Medulla oblongata (tissue), 1 donor: ENCODE measurements at regions not wholly inside any gene's neighbourhood (a gene's known extent, or its start where the extent isn't known, plus 50 kb on each side); places are given as distances from the start of the nearest gene placed in this dataset.
"Not testable (repeated sequence)": the region's sequence is repeated elsewhere in the genome, so short reads cannot be mapped to it uniquely, and the experiment has no call there.

ENCODE experiments used
- DNase-seq: peaks from one replicate; pipeline ENCODE4 v3.0.0-alpha.2; 2015; ENCODE audit errors: extremely low spot score

DNA sequence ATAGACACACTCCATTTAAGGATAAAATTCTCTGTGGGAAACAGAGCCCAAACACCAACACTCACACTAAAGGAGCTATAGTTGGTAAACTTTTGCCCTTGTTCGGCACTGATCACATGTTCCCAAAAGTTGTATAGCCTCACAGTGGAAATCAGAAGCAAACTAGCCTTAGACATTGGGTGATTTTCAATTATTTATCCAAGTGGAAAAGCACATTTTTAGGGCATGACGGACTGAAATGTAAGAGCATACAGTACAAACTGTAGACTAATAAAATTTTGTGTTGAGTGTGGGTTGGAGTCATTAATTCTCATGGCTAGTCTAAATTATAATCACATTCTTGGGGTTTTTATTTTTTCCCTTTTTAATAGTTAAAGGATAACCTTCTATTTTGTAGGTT lies 202.4 kb downstream of the MOXD1 start:
- no peak for DNase-seq

DNA sequence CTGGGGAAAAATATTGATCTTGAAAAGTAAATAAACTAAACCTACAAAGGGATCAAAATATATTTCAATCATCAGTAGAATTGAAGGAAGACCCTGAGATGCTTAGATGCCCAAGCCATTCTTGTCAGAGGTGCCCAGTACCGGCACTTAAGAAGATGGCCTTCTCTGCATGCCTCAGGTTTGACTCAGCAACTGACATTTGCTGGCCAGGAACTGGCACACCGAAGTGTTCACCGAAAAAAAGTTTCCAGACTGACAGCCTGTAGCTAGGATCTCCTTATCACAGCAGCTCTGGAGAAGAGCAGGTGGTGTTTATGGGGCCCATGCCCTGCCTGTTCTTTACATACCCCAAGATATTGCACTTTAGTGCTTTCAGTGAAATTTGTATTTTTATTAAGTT lies 203.2 kb downstream of the MOXD1 start:
- no peak for DNase-seq

DNA sequence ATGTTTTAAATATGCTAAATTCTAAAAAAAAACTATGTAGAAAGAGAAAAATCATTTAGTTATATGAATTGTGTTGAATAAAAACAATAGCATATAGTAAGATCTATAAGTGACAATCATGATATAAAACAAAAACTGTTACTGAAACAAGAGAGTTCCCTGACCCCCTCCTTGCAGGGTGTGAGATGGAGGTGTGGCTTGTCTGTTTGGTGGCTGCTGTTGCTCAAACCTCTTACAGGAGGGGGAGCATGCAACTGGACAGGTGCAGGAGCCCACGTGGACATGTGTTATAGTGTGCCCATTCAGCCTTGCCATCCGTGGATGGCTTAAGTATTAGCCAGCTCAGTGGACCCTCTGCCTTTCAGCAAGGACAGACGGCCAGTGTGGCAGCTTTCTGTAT lies 206.7 kb downstream of the MOXD1 start:
- no peak for DNase-seq

DNA sequence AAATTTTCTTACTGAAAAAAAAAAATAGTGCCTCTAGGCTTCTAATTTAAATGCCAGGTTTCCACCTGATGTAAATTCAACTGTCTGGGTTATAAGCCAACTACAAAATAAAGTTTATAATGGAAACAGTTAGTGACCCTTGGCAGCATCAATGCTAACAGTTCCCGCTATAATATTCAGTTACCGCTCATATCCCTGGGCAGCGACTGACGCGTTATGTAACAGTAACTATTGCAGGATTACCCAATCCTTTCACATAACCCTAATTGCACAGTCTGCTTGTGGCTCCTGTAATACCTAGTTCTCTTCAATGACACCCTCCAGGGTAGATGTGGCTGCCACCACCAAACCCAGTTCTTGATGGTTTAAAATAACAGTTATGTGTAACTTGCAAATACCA lies 208.6 kb downstream of the MOXD1 start:
- no peak for DNase-seq

DNA sequence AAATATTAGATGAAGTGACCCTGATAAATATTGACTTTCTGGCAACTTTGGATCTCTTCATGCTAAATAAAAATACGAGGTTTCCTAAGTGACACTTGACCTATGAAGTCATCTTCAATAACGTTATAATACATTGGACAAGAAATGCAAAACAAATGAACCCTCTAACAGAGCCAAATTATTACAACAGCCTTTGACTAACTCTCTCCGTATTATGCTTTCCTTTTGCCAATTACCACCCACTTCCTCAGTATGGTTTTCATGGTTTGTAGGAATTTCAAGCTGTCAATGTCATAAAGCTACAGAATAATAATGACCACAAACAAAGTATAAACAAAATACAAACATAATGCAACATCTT lies 210.5 kb downstream of the MOXD1 start:
- DNase-seq = no peak

DNA sequence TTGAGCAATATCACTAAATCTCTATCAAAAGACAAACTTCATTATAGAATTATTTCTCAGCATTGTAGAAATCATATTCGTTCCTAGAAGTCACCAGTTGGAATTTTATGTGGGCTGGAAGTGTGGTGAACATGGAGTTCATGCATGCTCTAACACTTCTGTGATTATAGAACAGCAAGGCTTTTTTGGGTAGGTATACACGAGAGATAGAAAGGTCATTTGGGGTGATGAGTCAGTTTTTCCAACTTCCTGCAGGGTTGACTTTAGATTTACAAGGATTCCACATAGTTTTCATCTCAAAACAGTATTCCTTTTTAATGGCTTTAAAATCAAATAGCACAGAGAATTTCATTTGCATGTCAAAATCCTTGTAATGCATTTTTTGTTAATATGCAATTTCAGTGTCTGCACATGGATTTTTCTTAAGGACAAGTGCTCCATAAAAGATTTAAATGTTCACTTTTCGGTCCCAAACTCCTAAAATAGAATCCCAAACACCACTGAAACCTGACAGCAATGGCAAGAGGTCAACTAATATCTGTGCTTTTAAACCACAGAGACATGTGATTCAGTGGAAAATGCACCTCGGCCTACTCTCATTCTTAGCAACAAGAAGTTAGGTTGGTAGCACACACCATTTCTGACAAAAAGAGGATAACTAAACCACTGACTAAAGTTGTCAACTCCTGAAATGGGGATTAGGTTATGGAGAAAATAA lies 211.0 kb downstream of the MOXD1 start:
- no peak for DNase-seq

DNA sequence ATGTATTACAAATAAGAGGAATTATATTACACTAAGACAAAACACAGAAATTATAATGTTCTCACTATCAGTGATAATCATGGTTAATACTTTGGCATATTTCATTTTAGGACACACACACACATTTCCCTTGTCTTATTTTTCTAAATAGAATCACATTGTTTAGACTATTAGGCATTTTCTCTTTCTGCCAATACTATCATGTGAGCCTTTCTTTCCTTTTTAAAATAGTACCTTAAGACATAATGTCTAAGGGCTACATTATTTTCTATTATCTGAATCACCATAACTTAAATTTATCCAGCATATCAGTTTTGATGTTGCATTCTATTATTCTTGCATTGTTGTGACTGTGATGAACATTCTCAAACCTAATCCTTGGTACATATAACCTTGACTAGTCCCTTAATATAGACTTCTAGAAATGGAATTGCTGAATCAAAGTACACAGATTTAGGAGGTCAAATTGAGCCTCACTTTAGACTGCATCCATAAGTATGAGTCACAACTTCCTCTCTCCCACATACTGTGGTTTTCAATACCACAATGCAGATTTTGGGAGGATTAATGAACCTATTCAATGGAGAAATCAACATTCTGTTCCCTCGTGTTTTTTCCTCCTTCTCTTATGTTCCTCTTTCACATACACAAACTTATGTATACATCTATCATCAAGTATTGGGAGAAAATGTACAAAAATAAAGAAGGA lies 212.6 kb downstream of the MOXD1 start:
- no peak for DNase-seq

DNA sequence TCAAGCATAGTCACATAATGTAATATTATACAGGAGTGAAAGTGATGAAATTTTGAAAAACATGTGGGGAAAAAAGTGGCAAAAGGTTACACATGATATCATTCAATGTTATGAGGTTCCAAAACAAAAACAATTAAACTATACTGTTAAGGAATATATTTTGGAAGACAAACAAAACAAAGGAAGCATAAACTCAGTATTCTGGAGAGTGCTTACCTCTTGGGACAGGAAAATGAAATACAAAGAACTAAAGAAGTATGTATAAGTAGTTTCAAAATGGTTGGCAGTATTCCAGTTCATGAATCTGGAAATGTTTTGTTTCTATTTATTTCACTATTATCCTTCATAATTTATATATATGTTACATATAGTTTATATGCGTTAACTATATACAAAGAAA lies 213.5 kb downstream of the MOXD1 start:
- DNase-seq = no peak

DNA sequence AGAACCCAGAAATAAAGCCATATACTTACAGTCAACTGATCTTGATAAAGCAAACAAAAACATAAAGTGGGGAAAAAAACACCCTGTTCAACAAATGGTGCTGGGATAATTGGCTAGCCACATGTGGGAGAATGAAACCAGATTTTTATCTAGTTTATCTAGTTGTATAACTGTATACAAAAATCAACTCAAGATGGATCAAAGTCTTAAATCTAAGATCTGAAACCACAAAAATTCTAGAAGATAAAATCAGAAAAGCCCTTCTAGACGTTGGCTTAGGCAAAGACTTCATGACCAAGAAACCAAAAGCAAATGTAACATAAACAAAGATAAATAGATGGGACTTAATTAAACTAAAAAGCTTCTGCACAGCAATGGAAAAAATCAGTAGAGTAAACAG lies 216.3 kb downstream of the MOXD1 start:
- DNase-seq = not testable (repeated sequence)

DNA sequence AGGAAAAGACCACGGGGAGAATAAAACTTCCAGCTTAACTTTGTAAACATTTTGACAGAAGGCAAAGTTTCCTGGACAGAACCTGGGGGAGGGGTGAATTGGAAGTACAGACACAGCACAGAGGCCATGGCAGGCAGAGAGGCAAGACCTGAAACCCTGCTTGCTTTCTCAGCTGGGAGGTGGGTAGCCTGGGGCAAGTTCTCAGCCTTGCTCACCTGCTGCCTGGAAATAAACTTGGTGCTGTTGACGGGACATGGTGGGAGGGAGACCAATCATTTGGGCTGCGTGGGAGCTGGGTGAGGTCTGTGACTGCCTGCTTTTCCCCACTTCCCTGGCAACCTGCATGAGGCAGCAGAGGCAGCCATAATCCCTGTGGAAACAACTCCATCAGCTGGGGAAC lies 221.3 kb downstream of the MOXD1 start:
- DNase-seq = no peak

DNA sequence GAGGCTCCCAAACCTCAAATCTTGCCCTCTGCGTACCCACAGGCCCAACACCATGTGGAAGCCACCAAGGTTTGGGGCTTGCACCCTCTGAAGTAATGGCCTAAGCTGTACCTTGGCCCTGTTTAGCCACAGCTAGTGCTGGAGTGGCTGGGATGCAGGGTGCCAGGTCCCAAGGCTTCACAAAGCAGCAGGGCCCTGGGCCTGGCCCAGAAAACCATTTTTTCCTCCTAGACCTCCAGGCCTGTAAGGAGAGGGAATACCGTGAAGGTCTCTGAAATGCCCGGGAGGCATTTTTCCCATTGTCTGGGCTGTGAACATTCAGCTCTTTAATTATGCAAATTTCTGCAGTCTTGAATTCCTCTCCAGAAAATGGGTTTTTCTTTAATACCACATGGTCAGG lies 223.7 kb upstream of the CCN2 start:
- no peak for DNase-seq

DNA sequence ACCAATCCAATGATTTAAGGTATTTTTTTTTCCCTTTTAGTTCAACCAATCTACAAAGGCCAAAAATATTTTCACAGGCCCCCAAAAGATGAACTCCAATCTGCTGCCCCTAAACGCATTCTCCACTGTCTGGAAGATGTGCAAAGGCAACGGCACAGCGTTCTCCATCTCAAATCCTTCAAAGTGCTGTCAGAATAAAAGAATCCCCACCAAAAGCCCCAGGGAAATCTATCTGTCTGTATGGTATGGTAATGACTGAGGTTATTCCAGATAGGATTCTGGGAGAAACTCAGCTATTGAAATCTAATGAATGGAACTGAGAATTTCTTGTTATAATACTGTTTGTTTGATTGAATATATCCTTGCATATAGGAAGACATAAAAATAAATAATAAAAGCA lies 217.8 kb upstream of the CCN2 start:
- no peak for DNase-seq

DNA sequence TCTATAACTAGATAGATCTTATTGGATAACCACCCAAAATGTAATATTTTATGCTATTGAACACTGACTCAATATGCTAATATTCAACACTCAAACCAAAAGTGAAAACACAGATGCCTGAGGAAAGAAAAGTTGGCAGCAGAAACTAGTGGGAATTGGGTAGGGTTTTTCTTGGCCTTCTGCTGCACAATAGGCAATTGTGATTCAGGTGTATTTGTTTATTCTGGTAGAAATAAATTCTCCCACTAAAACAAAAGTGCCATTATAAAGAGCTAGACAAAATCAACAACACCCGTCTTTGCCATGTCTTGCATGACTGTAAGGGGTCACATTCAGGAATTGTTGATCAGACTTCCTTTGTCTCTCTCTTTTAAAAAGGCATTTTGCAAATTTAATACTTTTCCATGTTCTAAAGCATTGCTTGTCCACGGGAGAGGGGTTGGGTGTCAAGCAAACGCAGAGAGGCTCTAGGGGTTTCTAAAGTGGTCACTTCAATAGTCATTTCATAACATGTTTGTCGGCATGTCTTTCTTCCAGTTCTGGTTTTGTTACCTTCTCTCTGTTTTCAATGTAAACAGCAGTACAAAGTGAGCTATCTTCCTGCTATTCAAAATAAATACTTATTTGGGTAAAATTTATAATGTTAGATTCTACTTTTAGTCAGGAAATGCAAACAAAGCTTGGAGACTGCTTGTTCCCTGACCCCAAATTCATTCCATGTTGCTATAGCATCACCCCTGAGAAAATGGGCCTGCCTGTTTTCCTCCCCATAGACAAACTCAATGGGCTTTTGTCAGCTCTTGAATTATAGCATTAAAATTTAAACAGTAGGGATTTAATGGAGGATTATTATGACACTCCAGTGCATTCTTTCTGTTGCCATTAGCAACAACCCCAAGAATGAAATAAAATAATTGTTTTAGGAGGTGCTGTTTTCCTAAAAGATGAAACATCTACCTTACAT lies 217.0 kb upstream of the CCN2 start:
- peak; percentile 8 for DNase-seq

DNA sequence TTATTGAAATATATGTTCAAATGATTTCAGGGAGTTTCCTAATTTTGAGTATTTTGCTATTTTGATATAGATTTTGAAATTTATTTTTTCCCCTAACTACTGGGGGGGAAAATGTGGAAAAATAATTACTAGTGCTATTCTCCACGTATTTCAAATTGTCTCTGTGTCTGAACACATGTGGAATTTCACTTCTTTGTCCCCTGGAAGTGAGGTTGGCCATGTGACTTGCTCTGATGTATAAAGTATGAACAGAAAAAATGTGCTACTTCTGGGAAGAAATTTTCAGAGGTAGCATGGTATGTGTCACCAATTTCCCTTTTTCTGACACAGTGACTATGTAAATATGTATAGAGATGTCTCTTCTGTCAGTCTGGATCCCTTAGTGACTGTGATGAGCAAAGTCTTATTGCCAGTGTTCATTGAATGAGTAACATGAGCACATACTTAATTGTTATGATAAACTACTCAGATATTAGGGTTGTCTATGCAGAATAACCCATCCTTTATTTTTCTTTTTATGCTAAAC lies 215.4 kb upstream of the CCN2 start:
- no peak for DNase-seq

DNA sequence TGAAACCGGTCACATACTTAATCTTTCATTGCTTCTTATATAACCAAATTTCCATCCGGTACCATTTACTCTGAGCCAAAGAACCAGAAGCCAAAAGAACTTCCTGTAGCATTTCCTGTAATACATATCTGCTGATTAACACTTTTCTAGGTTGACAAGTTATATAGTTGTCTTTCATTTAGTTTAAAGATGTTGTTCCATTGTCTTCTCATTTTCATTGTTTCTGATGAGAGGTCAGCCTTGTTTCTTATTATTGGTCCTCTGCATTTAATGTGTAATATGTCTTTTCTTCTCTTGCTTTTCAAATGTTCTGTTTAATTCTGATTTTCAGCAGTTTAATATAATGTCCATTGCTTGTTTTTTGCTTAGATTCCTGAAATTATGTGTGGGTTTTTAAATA lies 214.5 kb upstream of the CCN2 start:
- DNase-seq = no peak

DNA sequence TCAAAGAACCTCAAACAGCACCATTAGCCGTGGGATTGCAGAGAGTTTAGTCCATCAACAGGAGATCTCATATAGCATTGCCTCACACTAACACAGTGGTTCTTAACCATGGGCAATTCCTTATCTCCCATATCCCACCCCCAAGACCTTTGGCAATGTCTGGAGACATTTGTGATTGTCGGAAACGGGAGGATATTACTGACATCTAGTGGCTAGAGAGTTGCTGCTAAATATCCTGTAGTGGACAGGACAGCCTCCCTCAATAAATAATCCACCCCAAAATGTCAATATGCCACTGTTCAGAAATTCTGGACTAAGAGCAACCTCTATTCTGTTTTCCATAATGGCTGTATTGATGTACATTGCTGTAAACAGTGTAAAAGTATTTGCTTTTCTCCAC lies 210.1 kb upstream of the CCN2 start:
- peak; percentile 76 for DNase-seq

DNA sequence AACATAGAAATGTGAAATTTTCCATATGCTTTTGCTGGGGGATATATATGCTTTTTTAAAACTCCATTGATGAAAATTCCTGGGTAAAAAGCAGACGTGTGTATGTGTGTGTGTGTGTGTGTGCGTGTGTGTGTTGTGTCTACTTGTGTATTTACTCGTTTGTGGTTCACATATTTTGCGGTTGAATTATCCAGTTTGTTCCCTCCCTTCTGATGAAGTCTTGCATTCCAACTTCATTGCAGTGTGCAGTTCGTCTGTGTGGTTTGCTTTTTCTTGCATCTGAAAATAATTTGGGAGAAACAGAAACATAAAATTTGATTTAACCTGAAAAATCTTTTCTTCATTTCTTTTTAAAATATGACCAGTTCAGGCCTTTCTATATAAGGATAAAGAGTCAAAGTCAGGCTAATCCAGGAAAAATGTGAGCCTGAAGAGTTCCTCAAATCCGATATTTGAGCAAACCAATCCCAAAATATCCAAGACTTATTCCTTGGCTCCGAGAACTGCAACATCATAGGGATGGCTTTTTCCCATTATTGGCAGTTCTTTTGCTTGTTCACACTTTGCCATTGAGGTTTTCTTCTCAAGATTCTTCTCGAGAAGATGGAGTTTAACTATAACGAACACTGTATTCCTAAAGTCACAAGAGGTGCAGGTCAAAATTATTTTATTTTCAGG lies 202.2 kb upstream of the CCN2 start:
- no peak for DNase-seq

DNA sequence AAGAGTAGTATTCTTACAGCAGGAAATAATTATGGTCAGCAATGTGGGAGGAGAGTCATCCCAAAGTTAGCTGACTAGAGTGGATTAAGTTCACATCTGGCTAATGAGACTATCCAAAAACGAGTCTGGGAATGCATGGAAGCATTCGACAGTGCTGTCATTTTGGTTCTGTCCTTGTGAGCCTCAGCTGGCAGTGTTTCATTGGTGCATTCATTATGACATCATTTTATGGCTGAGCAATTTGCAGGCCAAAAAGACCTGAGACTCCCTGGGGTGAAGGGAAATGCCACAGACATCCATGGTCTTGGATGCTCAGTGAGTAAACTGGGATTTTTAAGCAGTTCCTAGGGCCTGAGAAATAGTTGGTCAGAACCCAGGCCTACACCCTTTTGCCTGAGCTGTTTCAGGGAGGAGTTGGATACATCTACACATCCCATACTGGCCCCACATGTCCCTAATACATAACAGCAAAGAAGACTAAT lies 196.4 kb upstream of the CCN2 start:
- no peak for DNase-seq

DNA sequence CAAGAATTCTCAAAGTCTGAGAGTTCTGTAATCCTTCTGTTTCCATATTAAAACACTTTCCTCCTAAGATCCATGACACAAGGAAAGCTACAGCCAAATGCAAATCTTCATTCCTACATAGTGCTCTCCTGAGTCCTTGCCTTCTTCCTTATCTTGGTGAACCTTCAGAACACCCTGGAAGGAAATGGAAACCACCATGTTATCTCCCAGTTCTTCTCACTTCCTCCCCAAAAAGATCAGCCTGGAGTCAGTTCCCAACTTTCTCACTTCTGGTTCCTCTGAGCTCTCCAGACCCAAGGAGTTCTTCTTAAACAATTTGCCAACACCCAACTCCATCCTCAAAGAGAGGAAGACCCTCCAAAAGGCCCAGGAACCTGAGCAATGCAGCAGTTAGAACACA lies 193.3 kb upstream of the CCN2 start:
- no peak for DNase-seq

DNA sequence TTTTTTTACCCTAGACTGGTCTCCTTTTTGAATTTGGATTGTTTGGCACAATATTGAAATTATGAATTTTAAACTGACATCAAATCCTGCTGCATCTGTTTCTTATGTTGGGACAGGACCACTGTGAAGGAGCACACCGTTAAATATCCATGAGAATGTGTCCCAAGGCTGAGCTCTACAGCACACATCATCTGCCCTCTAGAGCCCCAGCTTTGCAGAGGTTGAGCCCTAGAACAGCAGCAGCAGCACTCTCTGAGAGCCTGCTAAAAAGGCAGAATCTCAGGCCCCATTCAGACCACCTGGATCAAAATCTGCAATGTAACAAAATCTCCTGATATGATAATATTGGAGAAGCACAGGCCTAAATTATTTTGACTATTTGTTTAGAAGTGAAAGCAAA lies 192.1 kb upstream of the CCN2 start:
- DNase-seq = no peak

DNA sequence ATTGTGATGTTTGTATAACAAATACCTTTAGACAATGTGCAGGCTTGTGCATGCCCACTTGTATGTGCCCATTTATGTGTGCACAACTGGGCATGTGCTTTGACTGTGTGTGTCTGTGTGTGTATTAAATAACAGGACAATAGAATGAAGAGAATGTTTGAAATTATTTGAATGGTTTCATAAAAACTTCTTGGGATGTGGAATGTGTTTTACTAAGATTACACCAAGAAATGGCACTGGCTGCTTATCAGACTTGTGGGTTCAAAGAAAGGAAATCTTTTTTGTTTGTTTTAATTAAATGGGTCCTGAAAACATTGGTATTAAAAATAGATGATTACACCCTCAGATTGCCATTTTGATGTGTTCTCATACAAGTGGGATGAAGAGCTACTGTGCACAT lies 191.6 kb upstream of the CCN2 start:
- no peak for DNase-seq

DNA sequence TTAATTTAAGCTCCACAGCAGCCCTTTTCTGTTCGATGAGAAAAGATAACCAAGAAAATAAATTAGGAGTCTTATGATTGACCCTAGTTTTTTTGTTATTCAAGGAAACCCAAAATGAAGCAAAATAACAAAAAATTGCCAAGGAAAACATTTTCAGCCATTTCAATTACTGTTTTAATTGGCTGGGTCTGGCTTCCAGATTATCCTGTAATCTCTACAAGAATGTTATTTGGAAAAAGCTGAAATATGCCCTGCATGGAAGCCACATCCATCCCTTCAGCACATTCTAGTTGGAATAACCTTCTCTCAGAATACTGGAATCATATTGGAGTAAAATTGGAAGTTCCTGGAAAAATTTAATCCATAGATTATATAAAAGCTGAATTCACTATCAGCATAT lies 191.1 kb upstream of the CCN2 start:
- no peak for DNase-seq
